T1000 (cell line): ENCODE measurements at regions not wholly inside any gene's neighbourhood (a gene's known extent, or its start where the extent isn't known, plus 50 kb on each side); places are given as distances from the start of the nearest gene placed in this dataset.

ENCODE experiments used
- DNase-seq: peaks from one replicate; lab custom pipeline; 2025; ENCODE audit warnings: mixed read lengths; lab: John Stamatoyannopoulos, UW

GRCh38 chr4:138565576-138565975 lies 323.4 kb upstream of the SLC7A11 start:
- DNase-seq: no peak

DNA sequence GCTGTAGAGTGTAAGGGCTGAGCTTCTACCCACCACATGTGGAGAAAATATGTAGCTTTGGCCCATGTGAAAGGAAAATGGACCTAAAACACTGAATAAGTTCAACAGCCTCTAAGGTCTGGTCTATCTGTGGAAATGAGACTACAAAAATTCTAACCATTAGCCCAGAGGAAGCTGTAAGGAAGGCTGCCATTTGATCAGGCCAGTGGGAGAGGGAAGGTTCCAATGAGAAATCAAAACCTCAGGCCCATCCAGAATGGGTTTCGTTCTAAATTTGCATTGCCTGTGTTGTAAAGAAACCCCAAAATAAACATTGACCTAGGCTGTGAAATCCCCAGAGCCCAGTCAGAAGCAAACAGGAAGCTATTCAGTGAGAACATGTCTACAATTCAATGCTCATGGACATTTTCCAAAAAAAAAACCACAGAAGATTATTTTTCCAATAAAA lies 320.4 kb upstream of the SLC7A11 start:
- DNase-seq: no peak

- DNase-seq: no peak
Measured at GRCh38 chr4:138561906-138562305, 319.8 kb upstream of the SLC7A11 start.

GRCh38 chr4:138561276-138561880 lies 319.2 kb upstream of the SLC7A11 start:
- no peak for DNase-seq

DNA sequence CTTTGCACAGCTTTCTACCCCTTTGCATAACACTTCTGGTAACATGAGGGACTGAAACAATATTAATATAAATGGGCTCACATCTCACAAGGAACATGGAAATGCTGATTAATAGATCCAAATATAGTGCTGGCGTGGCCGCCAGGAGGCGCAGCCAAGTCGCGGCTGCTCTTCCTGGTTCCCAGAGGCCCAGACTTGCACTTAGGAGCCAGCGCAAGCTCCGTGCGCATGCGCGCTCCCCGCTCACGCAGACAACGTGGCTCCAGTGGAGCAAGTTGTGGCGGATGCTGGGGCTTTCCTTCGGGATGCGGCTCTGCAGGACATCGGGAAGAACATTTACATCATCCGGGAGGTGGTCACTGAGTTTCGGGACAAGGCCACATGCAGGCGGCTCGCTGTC lies 318.3 kb upstream of the SLC7A11 start:
- no peak for DNase-seq

DNA sequence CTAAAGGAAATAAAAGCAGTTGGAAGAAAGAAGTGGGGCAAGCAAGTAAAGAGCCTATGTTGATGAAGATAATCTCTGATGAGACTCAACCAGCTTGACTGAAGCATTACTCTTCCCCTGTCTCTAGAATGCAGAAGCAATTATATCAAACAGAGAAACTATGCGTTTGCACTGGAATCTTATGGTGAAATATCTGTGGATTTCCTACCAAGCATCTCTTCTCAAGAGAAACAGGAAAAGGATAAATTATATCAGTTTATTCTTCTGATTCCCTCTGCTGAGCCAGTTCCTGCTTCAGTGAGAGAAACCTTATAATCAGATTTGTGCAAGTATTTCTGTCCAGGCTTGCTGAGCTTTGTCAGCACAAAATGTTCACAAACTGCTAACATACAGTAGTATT lies 316.7 kb upstream of the SLC7A11 start:
- no peak for DNase-seq

GRCh38 chr4:138555584-138555983 lies 313.4 kb upstream of the SLC7A11 start:
- no peak for DNase-seq

DNA sequence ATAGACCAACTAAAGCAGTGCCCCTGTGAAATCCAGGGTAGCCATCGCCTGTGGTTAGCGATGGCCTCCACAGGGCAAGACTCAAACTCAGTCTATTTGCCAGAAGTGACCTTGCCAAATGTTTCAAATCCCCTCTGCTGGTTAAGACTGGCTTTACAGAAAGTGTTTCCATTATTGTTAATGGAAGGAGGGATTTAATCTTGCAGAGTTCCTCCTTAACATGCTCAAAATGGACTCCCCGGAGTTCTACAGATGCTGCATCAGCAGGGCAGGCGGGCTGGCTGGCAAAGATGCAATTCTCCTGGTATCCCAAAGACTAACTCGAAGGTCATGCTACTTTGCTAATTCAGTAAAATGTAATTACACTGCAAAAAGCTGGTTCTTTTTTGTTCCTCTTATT lies 313.0 kb upstream of the SLC7A11 start:
- no peak for DNase-seq

DNA sequence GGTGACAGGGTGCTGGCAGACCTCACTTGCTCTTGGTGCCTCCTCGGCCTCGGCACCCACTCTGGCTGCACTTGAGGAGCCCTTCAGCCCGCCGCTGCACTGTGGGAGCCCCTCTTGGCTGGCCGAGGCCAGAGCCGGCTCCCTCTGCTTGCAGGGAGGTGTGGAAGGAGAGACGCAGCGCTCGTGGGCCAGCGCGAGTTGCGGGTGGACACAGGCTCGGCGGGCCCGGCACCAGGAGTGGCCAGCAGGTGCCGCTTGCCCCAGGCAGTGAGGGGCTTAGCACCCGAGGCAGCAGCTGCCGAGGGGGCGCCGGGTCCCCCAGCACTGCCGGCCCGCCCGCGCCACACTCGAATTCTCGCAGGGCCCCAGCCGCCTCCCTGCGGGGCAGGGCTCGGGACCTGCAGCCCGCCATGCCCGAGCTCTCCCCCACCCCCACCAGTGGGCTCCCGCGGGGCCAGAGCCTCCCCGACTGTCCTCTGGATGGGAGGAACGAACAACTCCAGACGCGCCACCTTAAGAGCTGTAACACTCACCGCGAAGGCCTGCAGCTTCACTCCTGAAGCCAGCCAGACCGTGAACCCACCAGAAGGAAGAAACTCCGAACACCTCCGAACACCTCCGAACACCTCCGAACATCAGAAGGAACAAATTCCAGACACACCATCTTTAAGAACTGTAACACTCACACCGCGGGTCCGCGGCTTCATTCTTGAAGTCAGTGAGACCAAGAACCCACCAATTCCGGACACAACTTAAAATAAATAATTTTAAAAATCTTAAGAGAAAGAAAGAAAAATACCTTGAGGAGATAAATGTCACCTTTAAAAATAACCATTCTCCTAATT lies 311.1 kb upstream of the SLC7A11 start:
- no peak for DNase-seq

- DNase-seq: no peak
Measured at GRCh38 chr4:138542191-138542776, 300.1 kb upstream of the SLC7A11 start.

GRCh38 chr4:138540056-138540800 lies 298.1 kb upstream of the SLC7A11 start:
- no peak for DNase-seq

DNA sequence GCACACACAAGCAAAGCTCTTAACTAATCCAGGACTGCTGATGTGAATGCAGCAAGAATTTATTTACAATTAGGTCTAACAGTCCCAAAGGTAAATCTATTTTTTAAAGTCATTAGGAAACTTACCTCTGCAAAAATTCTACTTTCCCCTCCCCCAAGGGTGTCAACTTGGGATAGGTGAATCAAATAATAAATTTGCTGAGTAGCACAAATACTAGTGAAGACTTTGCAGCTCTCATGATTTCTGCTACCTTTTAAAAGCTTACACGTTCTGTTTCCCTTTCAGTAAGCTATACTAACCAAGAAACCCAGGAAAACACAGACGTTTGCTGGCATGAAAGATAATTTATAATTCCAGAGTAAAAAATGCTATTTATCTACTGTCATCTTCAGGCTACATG lies 296.6 kb upstream of the SLC7A11 start:
- DNase-seq: no peak

DNA sequence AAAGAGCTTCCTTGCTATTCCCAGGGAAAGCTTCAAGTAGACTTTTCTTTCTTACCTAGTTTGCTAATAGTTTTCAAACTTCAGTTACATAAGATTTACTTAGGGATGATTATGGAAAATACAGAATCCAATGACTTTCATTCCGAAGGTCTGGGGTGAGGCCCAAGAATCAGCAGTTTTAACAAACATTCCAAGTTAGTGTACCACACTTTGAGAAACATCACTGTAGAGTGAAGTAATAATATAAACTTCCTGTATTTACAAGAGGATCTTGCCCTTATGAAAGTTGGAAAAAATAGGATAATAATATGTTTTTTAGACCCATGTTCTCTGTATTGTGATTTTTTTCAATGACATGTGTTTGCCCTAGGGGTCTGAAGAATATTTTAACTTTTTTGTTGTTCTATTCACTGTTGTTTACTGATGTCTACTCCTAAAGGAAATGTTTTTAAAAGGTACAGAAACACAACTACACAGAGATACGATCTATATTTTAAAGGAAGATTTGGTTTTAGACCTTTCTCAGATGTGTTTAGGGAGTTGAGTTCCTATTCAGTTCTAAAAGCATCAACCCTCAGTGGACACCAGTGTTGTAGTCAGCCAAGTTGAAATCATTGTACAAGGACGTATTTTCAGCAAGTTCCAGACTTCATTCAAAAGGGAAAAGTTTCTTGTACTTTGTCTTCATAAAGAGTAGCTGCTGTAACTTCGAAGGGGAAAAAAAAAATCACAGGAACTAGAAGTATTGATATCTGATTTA lies 295.8 kb upstream of the SLC7A11 start:
- DNase-seq: no peak

DNA sequence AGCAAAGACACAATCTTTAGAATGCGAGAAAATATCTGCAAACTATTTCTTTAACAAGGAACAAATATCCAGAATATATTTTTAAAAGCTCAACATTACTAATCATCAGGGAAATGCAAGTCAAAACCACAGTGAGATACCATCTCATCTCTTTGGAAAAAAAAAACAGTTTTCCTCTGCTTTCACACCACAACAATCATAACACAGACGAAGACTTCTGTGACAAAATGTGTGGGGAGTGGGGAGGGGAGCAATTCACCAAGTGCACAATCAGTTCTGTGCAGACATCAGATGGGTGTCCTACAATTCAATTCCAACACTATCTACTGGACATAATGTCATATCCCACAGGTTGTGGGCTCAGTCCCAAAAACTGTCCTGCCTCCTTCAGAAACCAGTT lies 293.2 kb upstream of the SLC7A11 start:
- DNase-seq: no peak

GRCh38 chr4:138522366-138522765 lies 280.2 kb upstream of the SLC7A11 start:
- no peak for DNase-seq

GRCh38 chr4:138521809-138522208 lies 279.7 kb upstream of the SLC7A11 start:
- DNase-seq: no peak

GRCh38 chr4:138519436-138519835 lies 277.3 kb upstream of the SLC7A11 start:
- no peak for DNase-seq

GRCh38 chr4:138513535-138513934 lies 271.4 kb upstream of the SLC7A11 start:
- DNase-seq: no peak

DNA sequence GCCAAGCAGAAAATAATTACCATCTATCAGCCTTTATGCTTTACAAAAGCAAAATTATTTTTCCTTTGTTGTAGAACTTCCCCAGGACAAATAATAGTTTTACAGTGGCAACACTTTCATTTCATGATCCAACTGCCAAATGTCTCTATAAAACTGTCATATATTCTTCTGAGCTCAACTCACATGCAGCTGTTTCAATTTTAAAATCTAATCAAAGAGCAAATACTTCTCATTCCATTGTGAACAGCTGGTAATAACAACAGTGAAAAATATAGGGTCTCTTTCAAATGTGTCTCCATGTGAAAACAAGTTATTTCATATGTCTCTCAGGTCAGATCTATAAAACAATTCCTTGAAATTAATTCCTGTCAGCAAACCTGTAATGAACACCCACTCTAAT lies 270.6 kb upstream of the SLC7A11 start:
- no peak for DNase-seq

DNA sequence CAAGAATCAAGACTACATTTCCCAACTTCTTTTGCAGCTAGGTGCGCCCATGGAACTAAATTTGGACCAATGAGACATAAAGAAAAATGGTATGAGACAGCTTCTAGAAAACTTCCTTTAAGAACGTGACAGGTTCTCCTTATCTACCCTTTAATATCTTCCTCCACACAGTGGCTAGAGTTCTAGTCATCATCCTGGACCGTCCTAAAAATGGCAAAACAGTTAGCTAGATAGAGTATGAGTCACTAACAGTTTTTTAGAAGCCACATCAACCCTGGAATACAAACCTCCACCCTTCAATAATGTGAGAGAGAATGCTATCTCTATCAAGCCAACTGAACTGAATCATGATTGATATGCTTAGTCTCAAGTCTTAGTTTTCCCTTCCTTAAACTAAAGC lies 267.9 kb upstream of the SLC7A11 start:
- no peak for DNase-seq

GRCh38 chr4:138509346-138509745 lies 267.2 kb upstream of the SLC7A11 start:
- no peak for DNase-seq

DNA sequence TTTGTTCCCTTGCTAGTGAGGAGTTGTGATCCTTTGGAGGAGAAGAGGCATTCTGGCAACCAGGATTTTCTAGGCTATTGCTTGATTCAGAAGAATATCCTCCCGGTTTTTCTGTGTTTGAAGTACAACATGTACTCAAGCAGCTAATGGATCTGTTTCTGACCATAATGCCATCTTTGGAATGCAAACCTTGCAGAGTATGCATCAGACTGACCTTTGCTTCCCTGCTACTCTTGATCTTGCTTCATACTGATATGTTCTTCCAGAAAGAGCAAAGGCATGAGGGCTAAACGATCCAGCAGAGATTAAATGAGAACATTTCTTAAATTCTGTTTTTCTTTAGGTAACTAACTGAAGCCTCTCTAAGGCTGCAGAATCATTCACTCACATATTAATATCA lies 265.4 kb upstream of the SLC7A11 start:
- no peak for DNase-seq
